H1 (cell line): ENCODE measurements at regions not wholly inside any gene's neighbourhood (a gene's known extent, or its start where the extent isn't known, plus 50 kb on each side); places are given as distances from the start of the nearest gene placed in this dataset.
"Not testable (repeated sequence)": the region's sequence is repeated elsewhere in the genome, so short reads cannot be mapped to it uniquely, and the experiment has no call there.

ENCODE experiments used
- ASH2L ChIP-seq: fragments of 200-600, 300-600 bp; sonication (generic); IDR thresholded peaks from one replicate; pipeline ENCODE4 v1.7.1; 2017; ENCODE audit warnings: low read length
- CHD1 ChIP-seq: IDR thresholded peaks from 2 replicates; pipeline ENCODE4 v1.6.1; 2012; ENCODE audit warnings: low read depth, low read length, improper control_type of control experiment
- TF ChIP-seq, protein P1 (sequence below), 3 experiments: IDR thresholded peaks; 1 replicate in 2 of 3; 2 replicates in 1 of 3; pipeline versions ENCODE4 v1.5.1 to v1.6.1; 2011; ENCODE audit warnings: low read length in 3 of 3, mild to moderate bottlenecking in 3 of 3, inconsistent platforms in 2 of 3, low read depth in 1 of 3, moderate library complexity in 1 of 3; ENCODE audit not compliant: insufficient read depth in 1 of 3; ENCODE audit errors: control extremely low read depth in 1 of 3

DNA sequence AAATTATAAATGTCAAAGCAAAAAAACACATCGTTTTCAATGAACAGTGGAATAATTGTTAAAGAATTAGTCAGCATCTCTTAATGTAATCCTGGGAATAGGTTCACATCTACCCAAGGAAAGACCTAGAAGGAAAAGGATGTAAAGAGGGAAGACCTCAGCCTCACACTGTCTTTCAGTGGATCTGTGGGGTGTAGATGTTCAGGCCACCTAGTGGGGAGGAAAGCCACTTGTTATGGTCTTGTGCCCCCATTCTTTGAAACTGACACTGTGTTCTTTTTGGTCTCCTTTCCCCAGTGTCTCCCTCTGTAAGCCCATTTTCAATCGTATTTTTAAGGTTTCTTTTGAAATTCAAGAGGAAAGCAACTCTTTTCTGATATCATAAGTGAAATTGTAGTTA lies 68.1 kb upstream of the ARL17B start:
- TF ChIP-seq, protein P1, sequence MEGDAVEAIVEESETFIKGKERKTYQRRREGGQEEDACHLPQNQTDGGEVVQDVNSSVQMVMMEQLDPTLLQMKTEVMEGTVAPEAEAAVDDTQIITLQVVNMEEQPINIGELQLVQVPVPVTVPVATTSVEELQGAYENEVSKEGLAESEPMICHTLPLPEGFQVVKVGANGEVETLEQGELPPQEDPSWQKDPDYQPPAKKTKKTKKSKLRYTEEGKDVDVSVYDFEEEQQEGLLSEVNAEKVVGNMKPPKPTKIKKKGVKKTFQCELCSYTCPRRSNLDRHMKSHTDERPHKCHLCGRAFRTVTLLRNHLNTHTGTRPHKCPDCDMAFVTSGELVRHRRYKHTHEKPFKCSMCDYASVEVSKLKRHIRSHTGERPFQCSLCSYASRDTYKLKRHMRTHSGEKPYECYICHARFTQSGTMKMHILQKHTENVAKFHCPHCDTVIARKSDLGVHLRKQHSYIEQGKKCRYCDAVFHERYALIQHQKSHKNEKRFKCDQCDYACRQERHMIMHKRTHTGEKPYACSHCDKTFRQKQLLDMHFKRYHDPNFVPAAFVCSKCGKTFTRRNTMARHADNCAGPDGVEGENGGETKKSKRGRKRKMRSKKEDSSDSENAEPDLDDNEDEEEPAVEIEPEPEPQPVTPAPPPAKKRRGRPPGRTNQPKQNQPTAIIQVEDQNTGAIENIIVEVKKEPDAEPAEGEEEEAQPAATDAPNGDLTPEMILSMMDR (IDR thresholded peaks at IDR 0.05; ENCODE audit: control extremely low read depth in 1 of 3, insufficient read depth in 1 of 3, low read depth in 1 of 3, low read length in 3 of 3), result not testable (repeated sequence)
- TF ChIP-seq CHD1, ASH2L: not testable (repeated sequence)
